ENCODE measurements at regions not wholly inside any gene's neighbourhood (a gene's known extent, or its start where the extent isn't known, plus 50 kb on each side); places are given as distances from the start of the nearest gene placed in this dataset.

DNA sequence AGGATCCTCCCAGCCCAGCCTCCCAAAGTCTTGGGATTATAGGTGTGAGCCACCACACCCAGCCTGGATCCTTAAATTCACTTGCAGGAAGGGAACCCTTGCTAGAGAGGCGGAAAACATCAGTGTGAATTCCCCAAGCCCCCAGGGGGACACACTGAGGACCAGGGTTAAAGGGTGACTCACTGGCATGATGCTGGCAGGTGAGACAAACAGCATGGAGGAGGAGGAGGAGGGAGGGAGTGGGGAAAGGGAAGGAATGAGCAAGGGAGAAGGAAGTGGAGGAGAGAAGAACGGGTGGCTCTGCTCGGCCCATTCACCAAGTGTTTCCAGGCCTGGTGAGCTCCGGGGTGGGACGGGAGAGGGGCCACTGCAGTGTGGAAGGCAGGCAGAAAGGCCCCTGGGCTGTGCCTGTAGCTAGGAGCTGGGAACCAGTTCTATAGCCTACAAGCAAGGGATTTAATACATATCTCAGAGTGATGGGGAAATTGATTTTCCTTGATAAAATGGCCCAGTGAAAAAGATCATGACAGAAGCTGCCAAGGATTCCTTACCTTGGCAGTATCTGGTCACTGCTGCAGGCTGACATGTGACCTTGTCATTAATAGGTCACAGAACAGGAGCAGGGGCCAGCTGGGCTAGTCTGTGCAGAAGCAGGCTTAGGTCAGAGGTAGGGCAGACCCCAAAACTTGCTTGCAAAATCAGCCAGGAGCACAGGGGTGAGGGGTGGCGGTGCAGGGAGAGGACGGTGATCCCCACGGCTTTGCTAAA, 370.2 kb downstream of the SHANK2 start:
- Mint-ChIP-seq H3K27ac (ENCODE audit: unreplicated experiment) (no peak overlapping the region), H3K27me3 (ENCODE audit: unreplicated experiment) (no peaks in the 10 kb centered on the region), H3K4me1 (ENCODE audit: low read depth, unreplicated experiment) (no peaks in the 10 kb centered on the region), H3K36me3 (ENCODE audit: insufficient read depth, unreplicated experiment) (peaks cover 30% of the 10 kb centered on the region), H3K4me3 (ENCODE audit: low read depth, unreplicated experiment) (no peak overlapping the region), H3K9me3 (ENCODE audit: low read depth, unreplicated experiment) (no peaks in the 10 kb centered on the region)
- CTCF ChIA-PET: no interaction called here
- intact Hi-C loops (cut with micrococcal nuclease; ENCODE audit: unreplicated experiment): no loop called here
- BruUV-seq (replicated peaks): no TSS peak
- no peak for TF ChIP-seq CTCF (IDR thresholded peaks at IDR 0.05; ENCODE audit: unreplicated experiment)
- DNase-seq: no peak

DNA sequence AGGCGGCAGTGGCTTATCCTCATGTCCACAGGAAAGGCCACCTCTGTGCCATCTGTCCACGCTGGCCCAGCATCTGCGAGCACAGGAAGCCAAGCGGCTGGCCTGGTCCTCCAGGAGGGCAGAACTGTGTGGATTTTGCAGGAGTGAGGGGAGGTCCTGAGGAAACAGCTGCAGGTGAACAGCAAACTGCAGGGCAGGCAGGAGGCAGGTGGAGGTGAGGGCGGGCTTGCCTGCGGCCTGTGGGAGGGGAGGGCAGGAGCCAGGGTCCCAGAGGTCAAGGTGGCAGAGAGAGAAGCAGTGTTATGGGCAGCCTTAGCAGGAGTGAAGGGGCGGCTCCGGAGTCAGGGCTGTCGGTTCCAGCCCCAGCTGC, 369.7 kb downstream of the SHANK2 start:
- peaks cover 30% of the 10 kb centered on the region for H3K36me3 Mint-ChIP-seq (ENCODE audit: insufficient read depth, unreplicated experiment)

GRCh38 chr11:70883323-70883940, 368.9 kb downstream of the SHANK2 start:
- no TSS peak for BruUV-seq (replicated peaks)
- Mint-ChIP-seq H3K36me3 (ENCODE audit: insufficient read depth, unreplicated experiment) (peaks cover 35% of the 10 kb centered on the region), H3K27me3 (ENCODE audit: unreplicated experiment) (no peaks in the 10 kb centered on the region), H3K27ac (ENCODE audit: unreplicated experiment) (no peak overlapping the region), H3K4me3 (ENCODE audit: low read depth, unreplicated experiment) (no peak overlapping the region), H3K4me1 (ENCODE audit: low read depth, unreplicated experiment) (no peaks in the 10 kb centered on the region), H3K9me3 (ENCODE audit: low read depth, unreplicated experiment) (no peaks in the 10 kb centered on the region)
- intact Hi-C loops (cut with micrococcal nuclease; ENCODE audit: unreplicated experiment): no loop called here
- CTCF ChIA-PET: no interaction called here
- TF ChIP-seq CTCF (IDR thresholded peaks at IDR 0.05; ENCODE audit: unreplicated experiment): no peak
- DNase-seq: no peak

More for the DNA sequence above, 369.7 kb downstream of the SHANK2 start:
- no TSS peak for BruUV-seq (replicated peaks)
- no peaks in the 10 kb centered on the region for H3K9me3 Mint-ChIP-seq (ENCODE audit: low read depth, unreplicated experiment)
- intact Hi-C loops (cut with micrococcal nuclease; ENCODE audit: unreplicated experiment): no loop called here
- no peak for TF ChIP-seq CTCF (IDR thresholded peaks at IDR 0.05; ENCODE audit: unreplicated experiment)
- CTCF ChIA-PET: no interaction called here
- H3K27ac Mint-ChIP-seq (ENCODE audit: unreplicated experiment): no peak overlapping the region
- no peak for DNase-seq
- no peaks in the 10 kb centered on the region for H3K27me3 Mint-ChIP-seq (ENCODE audit: unreplicated experiment)
- no peak overlapping the region for H3K4me3 Mint-ChIP-seq (ENCODE audit: low read depth, unreplicated experiment)
- no peaks in the 10 kb centered on the region for H3K4me1 Mint-ChIP-seq (ENCODE audit: low read depth, unreplicated experiment)

- no peak for DNase-seq
- no peaks in the 10 kb centered on the region for H3K9me3 Mint-ChIP-seq (ENCODE audit: low read depth, unreplicated experiment)
- H3K4me3 Mint-ChIP-seq (ENCODE audit: low read depth, unreplicated experiment): no peak overlapping the region
- H3K27ac Mint-ChIP-seq (ENCODE audit: unreplicated experiment): no peak overlapping the region
- no peaks in the 10 kb centered on the region for H3K4me1 Mint-ChIP-seq (ENCODE audit: low read depth, unreplicated experiment)
- peaks cover 35% of the 10 kb centered on the region for H3K36me3 Mint-ChIP-seq (ENCODE audit: insufficient read depth, unreplicated experiment)
- H3K27me3 Mint-ChIP-seq (ENCODE audit: unreplicated experiment): no peaks in the 10 kb centered on the region
- CTCF ChIA-PET: no interaction called here
- BruUV-seq (replicated peaks): no TSS peak
- intact Hi-C loops (cut with micrococcal nuclease; ENCODE audit: unreplicated experiment): no loop called here
- TF ChIP-seq CTCF (IDR thresholded peaks at IDR 0.05; ENCODE audit: unreplicated experiment): no peak
Measured at GRCh38 chr11:70883973-70884623, 368.3 kb downstream of the SHANK2 start.

Measured in Calu3 (cell line).